ENCODE measurements at regions not wholly inside any gene's neighbourhood (a gene's known extent, or its start where the extent isn't known, plus 50 kb on each side); places are given as distances from the start of the nearest gene placed in this dataset.

DNA sequence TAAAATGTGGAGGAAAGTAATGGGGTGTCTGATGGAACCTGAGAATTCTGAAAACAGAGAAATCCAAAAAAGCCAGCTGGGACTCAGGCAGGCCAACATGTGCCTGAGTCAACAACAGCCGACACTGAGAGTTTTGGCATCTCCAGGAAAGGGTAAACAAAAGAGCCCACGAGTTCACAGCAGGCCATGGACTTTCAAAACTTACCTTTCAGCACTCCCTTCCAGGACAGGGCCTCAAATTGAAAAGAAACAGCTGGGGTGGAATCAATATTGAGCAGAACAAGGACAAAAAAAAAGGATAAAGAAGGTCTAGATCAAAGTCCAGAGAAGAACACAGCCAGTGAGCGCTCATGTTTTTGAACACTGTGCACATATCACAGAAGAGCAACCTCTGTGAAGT is 735.4 kb upstream of the GRM7 start:
- DNase-seq: no peak

- DNase-seq: no peak
Measured at GRCh38 chr3:6132684-6133432, 728.1 kb upstream of the GRM7 start.

- DNase-seq: no peak
Measured at GRCh38 chr3:6142707-6143106, 718.2 kb upstream of the GRM7 start.

DNA sequence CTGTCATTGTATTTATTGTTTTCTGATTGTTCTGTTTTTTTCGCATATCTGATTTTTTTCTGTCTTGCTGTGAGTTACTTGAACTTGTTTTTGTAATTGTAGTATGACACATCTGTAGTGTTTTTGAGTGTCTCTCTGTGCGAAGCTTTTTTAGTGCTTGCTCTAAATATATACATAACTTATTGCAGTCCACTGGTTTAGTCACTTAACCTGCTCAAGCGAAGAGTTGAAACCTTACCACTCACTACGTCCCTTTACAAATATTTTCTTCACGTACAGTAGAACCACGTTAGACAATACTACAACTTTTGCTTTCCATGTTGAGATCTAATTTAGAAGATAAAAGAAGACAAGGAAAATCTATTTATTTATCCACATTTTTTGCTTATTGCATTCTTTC is 713.0 kb upstream of the GRM7 start:
- no peak for DNase-seq

GRCh38 chr3:6155650-6156338 is 705.1 kb upstream of the GRM7 start:
- DNase-seq: no peak

- DNase-seq: no peak
Measured at GRCh38 chr3:6165951-6166350, 695.0 kb upstream of the GRM7 start.

DNA sequence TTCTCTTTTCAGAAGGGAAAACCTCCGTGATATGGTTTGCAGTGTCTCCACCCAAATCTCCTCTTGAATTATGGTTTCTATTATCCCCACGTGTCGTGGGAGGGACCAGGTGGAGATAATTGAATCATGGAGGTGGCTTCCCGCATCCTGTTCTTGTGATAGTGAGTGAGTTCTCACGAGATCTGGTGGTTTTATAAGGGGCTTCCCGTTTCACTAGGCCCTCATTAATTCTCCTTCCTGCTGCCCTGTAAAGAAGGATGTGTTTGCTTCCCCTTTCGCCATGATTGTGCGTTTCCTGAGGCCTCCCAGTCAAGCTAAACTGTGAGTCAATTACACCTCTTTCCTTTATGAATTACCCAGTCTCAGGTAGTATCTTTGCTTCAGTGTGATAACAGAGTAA is 692.7 kb upstream of the GRM7 start:
- DNase-seq: no peak

GRCh38 chr3:6172871-6173642 is 687.9 kb upstream of the GRM7 start:
- no peak for DNase-seq

GRCh38 chr3:6177417-6177816 is 683.5 kb upstream of the GRM7 start:
- no peak for DNase-seq

- no peak for DNase-seq
Measured at GRCh38 chr3:6179761-6180160, 681.2 kb upstream of the GRM7 start.

DNA sequence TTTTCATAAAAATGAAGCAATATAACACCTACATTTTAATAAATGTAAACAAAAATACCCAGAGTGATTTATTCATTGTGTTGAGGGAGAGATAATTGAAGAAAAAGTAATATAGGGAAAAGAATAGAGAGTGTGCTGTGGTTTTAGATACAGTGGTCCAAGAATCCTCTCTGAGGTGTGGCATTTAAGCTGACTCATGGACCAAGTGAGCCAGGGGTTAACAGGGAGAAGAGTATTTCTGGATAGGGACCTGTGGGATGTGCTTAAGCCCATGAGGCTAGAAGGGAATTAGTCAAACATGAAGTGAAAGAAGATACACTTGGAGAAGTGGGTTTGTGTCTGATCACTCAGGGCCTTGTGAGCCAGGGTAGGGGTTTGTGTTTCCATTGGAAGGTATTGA is 680.7 kb upstream of the GRM7 start:
- DNase-seq: no peak

- DNase-seq: no peak
Measured at GRCh38 chr3:6182476-6182875, 678.4 kb upstream of the GRM7 start.

DNA sequence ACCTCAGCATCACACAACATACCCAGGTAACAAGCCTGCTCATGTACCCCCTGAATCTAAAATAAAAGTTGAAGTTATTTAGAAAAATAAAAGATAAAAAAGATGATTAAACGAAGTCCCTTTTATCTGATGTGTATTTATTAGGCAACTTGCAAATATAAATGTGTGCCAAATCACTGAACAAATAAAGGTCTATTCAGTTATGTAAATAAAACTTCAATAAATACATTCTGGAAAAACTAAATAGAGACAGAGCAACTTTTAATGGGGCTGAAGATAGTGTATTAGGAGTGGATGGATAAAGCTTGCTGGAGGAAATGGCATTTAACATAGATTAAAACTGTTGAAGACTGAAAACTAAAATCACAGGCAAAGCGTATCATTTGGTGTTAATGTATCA is 678.0 kb upstream of the GRM7 start:
- no peak for DNase-seq

DNA sequence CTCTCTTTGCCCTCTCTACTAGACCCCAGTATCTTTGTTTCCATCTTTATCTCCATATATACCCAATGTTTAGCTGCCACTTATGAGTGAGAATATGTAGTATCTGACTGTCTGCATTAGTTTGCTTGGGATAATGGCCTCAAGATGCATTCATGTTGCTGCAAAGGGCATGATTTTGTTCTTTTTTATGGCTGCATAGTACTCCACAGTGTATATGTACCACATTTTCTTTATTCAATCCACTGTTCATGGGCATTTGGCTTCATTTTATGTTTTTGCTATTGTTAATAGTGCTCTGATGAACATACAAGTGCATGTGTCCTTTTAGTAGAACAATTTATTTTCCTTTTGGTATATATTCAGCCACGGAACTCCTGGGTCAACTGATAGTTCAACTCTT is 671.5 kb upstream of the GRM7 start:
- no peak for DNase-seq

DNA sequence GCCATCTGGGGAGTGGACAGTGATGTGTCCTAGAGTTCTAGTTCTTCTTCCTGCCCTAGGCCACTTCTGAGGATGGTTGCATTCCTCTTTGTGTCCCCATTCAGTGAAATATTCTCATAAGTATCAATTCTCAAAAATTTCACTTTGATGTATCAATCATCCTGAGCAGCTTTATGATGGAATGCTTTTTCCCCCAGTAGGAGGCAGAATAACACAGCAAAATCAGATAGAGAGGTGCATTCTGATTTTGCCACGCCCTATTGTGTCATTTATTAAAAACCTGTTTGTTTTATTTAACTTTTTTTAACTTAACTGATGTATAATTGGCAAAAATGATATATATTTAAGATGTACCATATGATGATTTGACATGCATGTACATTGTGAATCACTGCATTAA is 656.0 kb upstream of the GRM7 start:
- DNase-seq: no peak

- no peak for DNase-seq
Measured at GRCh38 chr3:6216135-6217026, 644.5 kb upstream of the GRM7 start.

GRCh38 chr3:6220447-6220846 is 640.5 kb upstream of the GRM7 start:
- no peak for DNase-seq

- DNase-seq: no peak
Measured at GRCh38 chr3:6222069-6222468, 638.8 kb upstream of the GRM7 start.

- no peak for DNase-seq
Measured at GRCh38 chr3:6223572-6223971, 637.3 kb upstream of the GRM7 start.

- no peak for DNase-seq
Measured at GRCh38 chr3:6228958-6229683, 631.8 kb upstream of the GRM7 start.

GRCh38 chr3:6229778-6230410 is 631.0 kb upstream of the GRM7 start:
- no peak for DNase-seq

- DNase-seq: no peak
Measured at GRCh38 chr3:6242104-6242503, 618.8 kb upstream of the GRM7 start.
